Bronchial epithelial cell (primary cell): ENCODE measurements at regions not wholly inside any gene's neighbourhood (a gene's known extent, or its start where the extent isn't known, plus 50 kb on each side); places are given as distances from the start of the nearest gene placed in this dataset.

Experiments
- DNase-seq: peaks from one replicate; pipeline ENCODE4 v3.0.0-alpha.2; 2010; ENCODE audit warnings: low read depth
- FAIRE-seq: peaks from 2 replicates; lab custom pipeline; 2011; peaks lifted over from hg19 to GRCh38; lab: Jason Lieb, UNC
- H3K27me3 ChIP-seq: 2 replicates; pipeline ENCODE4 v1.5.1; 2011; ENCODE audit warnings: low read length; ENCODE audit not compliant: control insufficient read depth, insufficient read depth
- H3K36me3 ChIP-seq: 2 replicates; pipeline ENCODE4 v1.5.1; 2011; ENCODE audit warnings: low read length; ENCODE audit not compliant: control insufficient read depth, insufficient read depth
- H3K4me3 ChIP-seq: 2 replicates; pipeline ENCODE4 v1.5.1; 2011; ENCODE audit warnings: mild to moderate bottlenecking, low read depth, low read length, control low read depth
- TF ChIP-seq, protein P1 (sequence below): IDR thresholded peaks from 2 replicates; pipeline ENCODE4 v1.5.1; 2011; ENCODE audit warnings: mild to moderate bottlenecking, moderate library complexity, low read length, control low read depth, inconsistent platforms; ENCODE audit not compliant: insufficient read depth, severe bottlenecking

DNA sequence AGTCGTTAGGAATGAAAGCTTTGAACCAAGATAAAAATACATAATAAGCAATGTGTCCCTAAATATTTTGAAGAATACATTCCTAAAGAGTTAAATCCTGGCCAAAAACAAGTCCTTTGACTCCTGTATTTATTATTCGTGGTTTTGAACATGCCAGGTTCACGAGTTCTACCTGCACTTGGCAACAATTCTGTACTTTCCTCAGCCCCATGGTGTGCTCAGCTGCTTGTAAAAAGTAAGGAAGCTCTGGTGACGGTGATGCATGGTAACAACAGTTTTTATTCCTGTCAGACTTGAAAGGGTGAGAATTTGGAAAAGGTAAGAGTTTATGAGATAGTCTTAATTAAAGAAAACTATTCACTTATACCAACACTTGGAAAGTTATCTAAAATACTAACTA is 95.0 kb upstream of the KLF12 start:
- FAIRE-seq (no peak), DNase-seq (no peak)
- TF ChIP-seq, protein P1, sequence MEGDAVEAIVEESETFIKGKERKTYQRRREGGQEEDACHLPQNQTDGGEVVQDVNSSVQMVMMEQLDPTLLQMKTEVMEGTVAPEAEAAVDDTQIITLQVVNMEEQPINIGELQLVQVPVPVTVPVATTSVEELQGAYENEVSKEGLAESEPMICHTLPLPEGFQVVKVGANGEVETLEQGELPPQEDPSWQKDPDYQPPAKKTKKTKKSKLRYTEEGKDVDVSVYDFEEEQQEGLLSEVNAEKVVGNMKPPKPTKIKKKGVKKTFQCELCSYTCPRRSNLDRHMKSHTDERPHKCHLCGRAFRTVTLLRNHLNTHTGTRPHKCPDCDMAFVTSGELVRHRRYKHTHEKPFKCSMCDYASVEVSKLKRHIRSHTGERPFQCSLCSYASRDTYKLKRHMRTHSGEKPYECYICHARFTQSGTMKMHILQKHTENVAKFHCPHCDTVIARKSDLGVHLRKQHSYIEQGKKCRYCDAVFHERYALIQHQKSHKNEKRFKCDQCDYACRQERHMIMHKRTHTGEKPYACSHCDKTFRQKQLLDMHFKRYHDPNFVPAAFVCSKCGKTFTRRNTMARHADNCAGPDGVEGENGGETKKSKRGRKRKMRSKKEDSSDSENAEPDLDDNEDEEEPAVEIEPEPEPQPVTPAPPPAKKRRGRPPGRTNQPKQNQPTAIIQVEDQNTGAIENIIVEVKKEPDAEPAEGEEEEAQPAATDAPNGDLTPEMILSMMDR, result no peak
- no peaks in the 10 kb centered on the region for H3K36me3 ChIP-seq
- no peaks in the 10 kb centered on the region for H3K27me3 ChIP-seq
- no peak overlapping the region for H3K4me3 ChIP-seq

DNA sequence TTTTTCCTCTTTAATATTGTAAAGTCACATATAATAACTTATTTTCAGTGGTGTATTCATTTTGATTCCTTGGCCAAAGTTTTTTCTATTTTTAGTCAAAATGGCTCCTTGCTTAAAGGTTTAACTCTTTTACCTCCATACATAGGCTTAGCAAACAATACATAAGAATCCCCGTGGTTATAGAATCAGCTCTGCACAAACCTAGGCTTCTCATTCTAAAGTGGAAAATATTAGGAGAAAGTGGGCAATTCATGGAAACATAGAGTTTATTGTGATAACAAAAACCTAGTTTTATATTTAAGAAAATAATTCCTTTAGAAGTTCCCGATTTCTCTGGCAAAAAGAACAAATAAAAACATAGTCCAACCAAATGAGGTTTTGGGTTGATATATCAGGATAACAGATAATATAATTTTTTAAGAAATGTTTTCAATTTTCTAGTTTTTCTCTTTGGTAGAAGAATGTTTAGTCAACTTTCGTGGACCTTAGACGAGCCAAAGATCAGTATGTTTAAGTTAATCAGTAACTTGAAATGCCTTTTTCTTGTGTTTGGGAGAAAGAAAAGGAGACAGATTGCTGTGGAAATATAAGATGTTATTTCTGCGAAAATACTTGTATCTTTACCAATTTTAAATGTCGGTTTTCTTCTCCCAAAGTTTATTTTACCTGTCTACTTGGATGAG is 93.4 kb upstream of the KLF12 start:
- Histone ChIP-seq H3K36me3 (no peaks in the 10 kb centered on the region), H3K4me3 (no peak overlapping the region), H3K27me3 (no peaks in the 10 kb centered on the region)
- FAIRE-seq, result no peak
- no peak for DNase-seq
- TF ChIP-seq, protein P1, result no peak

- no peaks in the 10 kb centered on the region for H3K36me3 ChIP-seq
- no peaks in the 10 kb centered on the region for H3K27me3 ChIP-seq
- H3K4me3 ChIP-seq, result no peak overlapping the region
- TF ChIP-seq, protein P1, result no peak
- DNase-seq, result no peak
- FAIRE-seq, result no peak
Observed at GRCh38 chr13:74226791-74227475, 92.7 kb upstream of the KLF12 start.

- Histone ChIP-seq H3K27me3 (no peaks in the 10 kb centered on the region), H3K36me3 (no peaks in the 10 kb centered on the region), H3K4me3 (no peak overlapping the region)
- TF ChIP-seq, protein P1, result no peak
- FAIRE-seq (no peak), DNase-seq (no peak)
Observed at GRCh38 chr13:74221752-74222151, 87.5 kb upstream of the KLF12 start.

DNA sequence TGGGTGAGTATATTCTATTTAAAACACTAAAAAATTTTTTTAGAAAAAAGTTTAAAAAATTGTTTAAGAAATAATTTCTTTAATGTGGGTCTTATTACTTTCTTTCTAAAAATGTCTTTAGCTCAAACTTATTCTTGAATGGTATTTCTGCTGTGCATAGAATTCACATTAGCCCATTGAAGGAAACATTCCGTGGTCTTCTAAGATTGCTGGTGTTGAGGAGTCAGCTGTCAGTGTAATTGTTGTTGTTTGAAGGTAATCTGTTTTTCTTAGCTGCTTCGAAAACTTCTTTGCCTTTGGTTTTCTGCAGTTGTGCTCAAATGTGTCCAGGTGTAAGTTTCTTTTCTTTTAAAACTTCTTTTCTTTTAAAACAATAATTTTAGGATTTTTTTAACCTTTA is 85.4 kb upstream of the KLF12 start:
- Histone ChIP-seq H3K27me3 (no peaks in the 10 kb centered on the region), H3K36me3 (no peaks in the 10 kb centered on the region), H3K4me3 (no peak overlapping the region)
- TF ChIP-seq, protein P1, result no peak
- no peak for FAIRE-seq
- no peak for DNase-seq
